AG10803 (cell line): ENCODE measurements at regions not wholly inside any gene's neighbourhood (a gene's known extent, or its start where the extent isn't known, plus 50 kb on each side); places are given as distances from the start of the nearest gene placed in this dataset.

ENCODE experiments used
- DNase-seq: peaks from one replicate; pipeline ENCODE4 v3.0.0; 2010; ENCODE audit warnings: low read depth
- H3K4me3 ChIP-seq: 2 replicates; pipeline ENCODE4 v1.5.1; 2011; ENCODE audit warnings: mild to moderate bottlenecking, low read length, control low read depth
- CTCF ChIP-seq: conservative IDR thresholded peaks from 2 replicates; pipeline ENCODE4 v1.5.1; 2011; ENCODE audit warnings: mild to moderate bottlenecking, low read length, control low read depth, inconsistent platforms

DNA sequence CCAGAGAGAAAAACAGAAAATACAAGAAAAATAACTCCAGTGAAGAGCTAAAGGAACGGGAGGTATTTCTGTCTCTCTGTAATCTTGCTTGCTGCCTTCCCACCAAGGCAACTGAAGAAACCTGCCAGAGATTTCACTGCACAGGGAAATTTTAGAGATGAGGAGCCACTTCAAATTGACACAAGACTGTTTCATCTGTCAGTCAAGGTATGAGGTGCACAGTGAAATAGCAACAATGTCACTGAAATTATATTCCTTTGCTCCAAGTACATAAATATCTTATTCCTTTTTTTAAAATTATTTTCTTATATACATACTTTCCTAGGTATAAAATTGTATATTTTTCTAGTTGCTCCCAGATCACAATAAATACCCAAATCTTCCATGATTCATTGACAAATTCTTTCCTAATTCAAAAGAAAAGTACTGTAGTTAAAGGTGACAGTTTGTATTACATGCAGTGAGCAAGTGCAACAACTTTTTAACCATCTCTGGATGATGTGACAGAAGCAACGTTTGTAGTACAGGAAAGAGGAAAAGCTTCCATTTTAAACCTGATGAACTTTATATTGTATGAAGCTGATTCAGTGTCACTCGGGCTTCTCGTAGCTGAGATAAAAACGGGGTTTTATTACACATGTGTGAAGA is 563.4 kb downstream of the TUSC7 start:
- no peak for TF ChIP-seq CTCF
- DNase-seq, result no peak
- no peak overlapping the region for H3K4me3 ChIP-seq

GRCh38 chr3:117277816-117278215 is 568.2 kb downstream of the TUSC7 start:
- H3K4me3 ChIP-seq, result no peak overlapping the region
- DNase-seq, result no peak
- TF ChIP-seq CTCF, result no peak

GRCh38 chr3:117278424-117279190 is 569.0 kb downstream of the TUSC7 start:
- DNase-seq, result no peak
- no peak for TF ChIP-seq CTCF
- no peak overlapping the region for H3K4me3 ChIP-seq

GRCh38 chr3:117281371-117281770 is 571.8 kb downstream of the TUSC7 start:
- no peak overlapping the region for H3K4me3 ChIP-seq
- DNase-seq, result peak; percentile 10
- TF ChIP-seq CTCF, result no peak

GRCh38 chr3:117282566-117282965 is 573.0 kb downstream of the TUSC7 start:
- TF ChIP-seq CTCF, result no peak
- DNase-seq, result no peak
- no peak overlapping the region for H3K4me3 ChIP-seq

DNA sequence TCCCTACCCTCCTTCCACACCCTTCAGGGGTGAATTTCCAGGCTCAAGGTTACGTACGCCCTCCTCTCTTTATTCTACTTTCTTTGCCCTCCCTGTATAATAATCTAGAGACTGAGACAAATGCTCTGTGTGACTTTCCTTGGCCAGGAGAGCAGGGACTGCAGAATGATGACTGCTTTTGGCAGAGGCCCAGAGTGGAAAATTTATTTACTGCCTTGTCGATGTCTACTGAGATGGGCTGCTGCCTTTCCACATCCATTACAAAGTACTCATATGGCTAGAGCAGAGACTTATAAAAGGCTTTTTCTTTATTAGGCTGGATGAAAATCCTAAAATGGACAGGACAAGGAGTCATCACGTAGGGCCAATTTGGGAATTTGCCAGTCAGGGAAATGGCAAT is 576.2 kb downstream of the TUSC7 start:
- no peak overlapping the region for H3K4me3 ChIP-seq
- TF ChIP-seq CTCF, result no peak
- no peak for DNase-seq

- no peak for TF ChIP-seq CTCF
- DNase-seq, result no peak
- H3K4me3 ChIP-seq, result no peak overlapping the region
Observed at GRCh38 chr3:117286488-117286887, 576.9 kb downstream of the TUSC7 start.
